Stomach (tissue), 8 donors: ENCODE measurements at regions not wholly inside any gene's neighbourhood (a gene's known extent, or its start where the extent isn't known, plus 50 kb on each side); places are given as distances from the start of the nearest gene placed in this dataset.
"Not testable (repeated sequence)": the region's sequence is repeated elsewhere in the genome, so short reads cannot be mapped to it uniquely, and the experiment has no call there.

Experiments used
- DNase-seq, 2 donors: peaks; one replicate each; pipeline versions ENCODE4 v3.0.0 to v3.0.0-alpha.2; 2013 to 2019
- H3K27ac ChIP-seq, 5 donors: fragments of 200-600 bp in 4 of 5; sonication (generic) in 4 of 5; one replicate each; pipeline ENCODE4 v1.5.1; 2013 to 2019; ENCODE audit warnings: mild to moderate bottlenecking in 1 of 5, moderate library complexity in 1 of 5
- H3K27me3 ChIP-seq, 3 donors: fragments of 200-600 bp; sonication (generic); one replicate each; pipeline ENCODE4 v1.5.1; 2017 to 2019; ENCODE audit warnings: mixed run types in 1 of 3
- H3K36me3 ChIP-seq, 4 donors: fragments of 200-600 bp; sonication (generic); 1 replicate in 3 of 4; 2 replicates in 1 of 4; pipeline ENCODE4 v1.5.1; 2016 to 2019
- H3K4me1 ChIP-seq, 4 donors: fragments of 200-600 bp; sonication (generic); one replicate each; pipeline ENCODE4 v1.5.1; 2016 to 2019
- H3K4me3 ChIP-seq, 4 donors: fragments of 200-600 bp; sonication (generic) in 3 of 4; one replicate each; pipeline ENCODE4 v1.5.1; 2016 to 2019; ENCODE audit warnings: mild to moderate bottlenecking in 1 of 4
- H3K9me3 ChIP-seq, 4 donors: fragments of 200-600 bp; sonication (generic); one replicate each; pipeline ENCODE4 v1.5.1; 2016 to 2019
- WGBS, 5 donors: extraction: QIAGEN DNeasy Blood & Tissue Kit in 3 of 5; methylation state at CpG; one replicate each; pipeline versions ENCODE4 v1.1.5 to v1.1.7; 2013 to 2018; 5-methylcytosine and 5-hydroxymethylcytosine counted together
- intact Hi-C: fragments of 100-400 bp; cut with DNase I; formaldehyde crosslinking; loops from one replicate; pipeline ENCODE4 v1.15.1; 2023; ENCODE audit warnings: low total_unique reads
- donor health status: healthy with polysubstance abuse.
- donor health status: Bipolar disorder and iron deficiency.
- donor health status: healthy.

DNA sequence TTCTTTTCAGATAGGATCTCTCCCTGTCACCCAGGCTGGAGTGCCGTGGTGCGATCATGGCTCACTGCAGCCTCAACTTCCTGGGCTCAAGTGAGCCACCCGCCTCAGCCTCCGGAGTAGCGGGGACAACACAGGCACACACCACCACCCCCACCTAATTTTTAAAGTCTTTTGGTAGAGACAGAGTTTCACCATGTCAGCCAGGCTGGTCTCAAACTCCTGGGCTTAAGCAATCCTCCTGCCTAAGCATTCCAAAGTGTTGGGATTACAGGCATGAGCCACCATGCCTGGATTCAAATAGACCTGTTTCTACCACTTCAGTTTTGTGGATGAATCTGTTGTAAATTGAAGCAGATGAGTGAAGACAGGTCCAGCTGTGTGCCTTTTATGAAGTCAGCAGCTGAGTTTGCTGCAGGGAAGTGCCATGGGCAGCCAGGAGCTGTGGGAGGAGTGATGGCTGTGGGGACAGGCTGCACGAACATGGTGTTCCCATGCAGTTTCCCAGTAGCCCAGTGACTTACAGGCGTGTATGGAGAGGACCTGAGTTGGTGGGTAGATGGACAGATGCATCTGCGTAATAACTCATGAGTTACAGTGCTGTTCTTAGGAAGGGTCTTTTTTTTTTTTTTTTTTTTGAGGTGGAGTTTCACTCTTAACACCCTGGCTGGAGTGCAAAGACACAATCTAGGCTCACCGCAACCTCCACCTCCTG, 4476.4 kb upstream of the OR11H1 start:
- H3K4me1 ChIP-seq, H3K27me3 ChIP-seq, intact Hi-C loops, H3K4me3 ChIP-seq, DNase-seq, H3K36me3 ChIP-seq, H3K27ac ChIP-seq: not testable (repeated sequence)
- peaks cover 33 to 84% (median 67%) of the 10 kb centered on the region in 4 donors for H3K9me3 ChIP-seq
- 55 to 70% (median 67%) methylated on average over 7 to 9 of the region's 9 CpGs for WGBS, 5 donors

DNA sequence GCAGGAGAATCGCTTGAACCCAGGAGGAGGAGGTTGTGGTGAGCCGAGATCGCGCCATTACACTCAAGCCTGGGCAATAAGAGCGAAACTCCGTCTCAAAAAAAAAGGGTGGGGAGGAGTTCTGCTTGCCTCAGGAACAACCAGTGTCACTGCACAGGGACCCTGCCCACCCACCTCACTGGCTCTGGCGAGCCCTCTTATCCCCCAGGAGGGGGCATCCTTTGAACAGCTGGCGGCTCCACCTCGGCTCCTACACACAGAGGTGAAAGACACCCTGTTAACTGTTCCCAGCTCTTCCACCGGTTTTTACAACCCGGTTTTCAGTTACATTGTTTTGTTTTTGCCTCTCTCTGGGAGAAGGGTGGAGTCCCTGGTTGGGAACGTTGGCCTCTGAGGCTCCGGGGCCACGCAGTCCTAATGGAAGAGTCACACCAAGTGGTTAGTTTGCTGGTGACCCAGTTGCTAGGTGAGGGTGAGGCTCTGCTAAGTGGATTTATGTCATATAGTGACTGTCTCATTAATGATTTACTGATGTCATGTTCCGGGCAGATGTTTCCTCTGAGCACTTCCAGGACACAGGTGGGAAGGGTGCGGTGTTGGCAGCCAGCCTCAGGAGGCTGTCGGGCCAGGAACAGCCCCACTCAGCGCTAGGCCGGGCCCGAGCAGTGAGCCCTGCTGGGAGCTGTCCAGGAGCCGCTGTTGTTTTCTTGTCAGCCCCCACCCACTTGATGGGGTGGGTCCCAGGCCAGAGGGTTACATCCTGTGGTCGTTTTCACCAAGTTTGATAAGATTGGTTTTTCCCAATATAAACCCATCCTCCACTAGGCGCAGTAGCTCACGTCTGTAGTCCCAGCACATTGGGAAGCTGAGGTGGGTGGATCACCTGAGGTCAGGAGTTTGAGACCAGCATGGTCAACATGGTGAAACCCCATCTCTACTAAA, 4474.3 kb upstream of the OR11H1 start:
- DNase-seq, H3K4me3 ChIP-seq, intact Hi-C loops, H3K36me3 ChIP-seq, H3K4me1 ChIP-seq, H3K27me3 ChIP-seq, H3K27ac ChIP-seq: not testable (repeated sequence)
- WGBS, 5 donors: 62 to 68% (median 64%) methylated on average over 24 of the region's 24 CpGs
- H3K9me3 ChIP-seq: peaks cover 42 to 88% (median 76%) of the 10 kb centered on the region in 4 donors

DNA sequence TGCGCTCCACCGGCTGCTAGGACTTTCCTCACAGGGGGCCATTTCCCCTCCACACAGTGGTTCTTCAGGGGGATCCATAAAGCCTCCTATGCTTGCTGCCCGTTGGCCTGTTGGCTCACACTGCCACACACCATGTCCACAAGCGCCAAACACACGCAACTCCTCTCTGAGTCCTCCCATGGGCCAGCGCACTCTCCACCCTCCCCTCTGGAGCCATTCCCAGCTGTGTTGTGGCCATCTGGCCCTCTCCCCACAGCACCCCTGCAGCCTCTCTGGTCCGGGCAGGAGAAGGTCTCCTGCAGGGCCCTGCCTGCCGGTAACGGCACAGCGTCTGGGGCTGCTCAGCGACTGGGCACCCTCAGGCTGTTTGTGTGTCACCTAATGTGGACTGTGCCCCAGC, 4473.3 kb upstream of the OR11H1 start:
- H3K27me3 ChIP-seq, H3K4me1 ChIP-seq, H3K4me3 ChIP-seq, intact Hi-C loops, H3K36me3 ChIP-seq, H3K27ac ChIP-seq, DNase-seq: not testable (repeated sequence)
- H3K9me3 ChIP-seq: peaks cover 37 to 85% (median 74%) of the 10 kb centered on the region in 4 donors
- 67 to 74% (median 70%) methylated on average over 11 of the region's 11 CpGs for WGBS, 5 donors

DNA sequence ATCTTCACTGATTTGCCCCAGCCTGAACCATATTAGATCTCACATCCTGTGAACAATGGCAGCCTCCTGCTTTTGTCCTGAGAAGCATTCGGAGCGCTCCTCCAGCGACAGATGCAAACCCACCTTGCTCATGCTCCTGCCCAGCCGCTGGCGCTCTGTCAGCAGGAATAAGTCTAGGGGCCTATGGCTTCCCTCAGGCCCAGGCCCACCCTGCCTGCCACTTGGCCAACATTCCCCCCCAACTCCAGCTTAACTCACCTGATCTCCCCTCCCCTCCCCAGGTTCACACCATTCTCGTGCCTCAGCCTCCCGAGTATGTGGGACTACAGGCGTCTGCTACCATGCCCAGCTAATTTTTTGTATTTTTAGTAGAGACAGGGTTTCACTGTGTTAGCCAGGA, 4472.8 kb upstream of the OR11H1 start:
- H3K36me3 ChIP-seq, intact Hi-C loops, H3K27me3 ChIP-seq, DNase-seq, H3K27ac ChIP-seq, H3K4me1 ChIP-seq, H3K4me3 ChIP-seq: not testable (repeated sequence)
- WGBS, 5 donors: 78 to 93% (median 80%) methylated on average over 8 of the region's 8 CpGs
- peaks cover 37 to 86% (median 74%) of the 10 kb centered on the region in 4 donors for H3K9me3 ChIP-seq

DNA sequence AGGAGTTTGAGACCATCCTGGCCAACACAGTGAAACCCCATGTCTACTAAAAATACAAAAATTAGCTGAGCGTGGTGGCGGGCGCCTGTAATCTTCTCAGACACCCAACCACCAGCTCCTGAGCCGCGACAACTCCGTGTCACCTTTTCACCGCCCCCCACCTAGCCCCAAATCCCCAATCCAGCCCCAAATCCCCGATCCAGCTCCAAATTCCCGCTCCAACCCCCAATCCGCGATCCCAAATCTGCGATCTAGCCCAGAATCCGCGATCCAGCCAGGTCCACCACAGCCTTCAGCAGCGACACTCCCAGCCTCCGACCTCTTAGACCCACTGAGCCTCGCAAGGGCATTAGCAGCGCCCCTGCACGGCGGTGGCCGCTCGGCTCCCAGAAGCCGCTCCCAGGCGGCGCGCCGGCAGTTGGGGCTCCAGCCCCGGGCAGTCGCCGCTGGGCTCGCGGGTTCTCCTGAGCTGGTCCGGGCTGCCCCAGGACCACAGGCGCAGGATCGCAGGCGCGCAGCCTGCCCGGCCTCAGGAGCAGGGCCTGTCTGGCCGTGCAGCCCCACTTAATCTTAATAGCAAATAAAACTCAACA, 4469.9 kb upstream of the OR11H1 start:
- H3K27ac ChIP-seq, H3K27me3 ChIP-seq, H3K36me3 ChIP-seq, intact Hi-C loops, H3K4me1 ChIP-seq, H3K4me3 ChIP-seq, DNase-seq: not testable (repeated sequence)
- peaks cover 33 to 84% (median 72%) of the 10 kb centered on the region in 4 donors for H3K9me3 ChIP-seq
- 77 to 82% (median 78%) methylated on average over 35 to 39 of the region's 39 CpGs for WGBS, 5 donors

DNA sequence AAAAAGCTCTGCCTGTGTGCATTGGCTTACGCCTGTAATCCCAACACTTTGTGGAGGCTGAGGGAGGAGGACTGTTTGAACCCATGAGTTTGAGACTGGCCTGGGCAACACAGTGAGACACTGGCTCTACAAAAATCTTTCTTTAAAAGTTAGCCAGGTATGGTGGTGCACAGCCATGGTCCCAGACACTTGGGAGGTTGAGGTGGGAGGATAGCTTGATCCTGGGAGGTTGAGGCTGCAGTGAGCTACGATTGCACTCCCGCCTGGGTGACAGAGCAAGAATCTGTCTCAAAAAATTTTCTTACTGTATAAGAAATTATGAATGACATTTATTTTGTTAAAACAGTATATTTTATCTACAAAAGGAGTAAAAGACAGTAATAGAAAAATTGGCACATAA, 4468.9 kb upstream of the OR11H1 start:
- DNase-seq: not testable (repeated sequence)

DNA sequence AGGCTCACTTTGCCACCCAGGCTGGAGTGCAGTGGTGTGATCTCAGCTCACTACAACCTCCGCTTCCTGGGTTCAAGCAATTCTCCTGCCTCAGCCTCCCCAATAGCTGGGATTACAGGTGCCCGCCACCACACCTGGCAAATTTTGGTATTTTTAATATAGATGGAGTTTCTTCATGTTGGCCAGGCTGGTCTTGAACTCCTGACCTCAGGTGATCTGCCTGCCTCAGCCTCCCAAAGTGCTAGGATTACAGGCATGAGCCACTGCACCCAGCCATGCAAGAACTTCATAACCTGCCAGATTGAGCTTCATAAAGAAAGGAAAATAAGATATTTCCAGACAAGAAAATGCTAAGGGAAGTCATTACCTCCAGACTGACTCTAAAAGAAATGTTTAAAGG, 4467.2 kb upstream of the OR11H1 start:
- H3K27ac ChIP-seq, H3K36me3 ChIP-seq, DNase-seq, intact Hi-C loops, H3K4me1 ChIP-seq, H3K4me3 ChIP-seq, H3K27me3 ChIP-seq: not testable (repeated sequence)
- 61 to 68% (median 65%) methylated on average over 2 of the region's 2 CpGs for WGBS, 5 donors
- peaks cover 22 to 73% (median 61%) of the 10 kb centered on the region in 4 donors for H3K9me3 ChIP-seq

More for the DNA sequence above, 4468.9 kb upstream of the OR11H1 start:
- H3K27me3 ChIP-seq, H3K4me3 ChIP-seq, H3K36me3 ChIP-seq, H3K27ac ChIP-seq, H3K4me1 ChIP-seq, intact Hi-C loops: not testable (repeated sequence)
- 72 to 88% (median 86%) methylated on average over 3 of the region's 3 CpGs for WGBS, 5 donors
- H3K9me3 ChIP-seq: peaks cover 24 to 81% (median 66%) of the 10 kb centered on the region in 4 donors

DNA sequence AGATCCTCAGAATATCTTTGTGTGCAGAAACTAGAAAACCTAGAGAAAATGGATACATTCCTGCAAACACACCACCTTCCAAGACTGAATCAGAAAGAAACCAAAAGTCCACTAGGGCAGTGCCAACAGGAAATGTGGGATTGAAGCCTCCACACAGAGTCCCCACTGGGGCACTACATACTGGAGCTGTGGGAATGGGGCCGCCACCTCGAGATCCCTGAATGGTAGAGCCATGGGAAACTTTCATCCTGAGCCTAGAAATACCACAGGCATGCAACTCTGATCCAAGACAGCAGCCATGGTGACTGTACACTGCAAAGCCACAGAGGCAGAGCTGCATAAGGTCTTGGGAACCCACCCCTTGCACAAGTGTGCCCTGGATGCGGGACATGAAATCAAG, 4465.5 kb upstream of the OR11H1 start:
- DNase-seq, H3K4me3 ChIP-seq, H3K27ac ChIP-seq, intact Hi-C loops, H3K27me3 ChIP-seq, H3K36me3 ChIP-seq, H3K4me1 ChIP-seq: not testable (repeated sequence)
- 32 to 55% (median 40%) methylated on average over 2 to 3 of the region's 3 CpGs for WGBS, 5 donors
- H3K9me3 ChIP-seq: peaks cover 20 to 73% (median 61%) of the 10 kb centered on the region in 4 donors

DNA sequence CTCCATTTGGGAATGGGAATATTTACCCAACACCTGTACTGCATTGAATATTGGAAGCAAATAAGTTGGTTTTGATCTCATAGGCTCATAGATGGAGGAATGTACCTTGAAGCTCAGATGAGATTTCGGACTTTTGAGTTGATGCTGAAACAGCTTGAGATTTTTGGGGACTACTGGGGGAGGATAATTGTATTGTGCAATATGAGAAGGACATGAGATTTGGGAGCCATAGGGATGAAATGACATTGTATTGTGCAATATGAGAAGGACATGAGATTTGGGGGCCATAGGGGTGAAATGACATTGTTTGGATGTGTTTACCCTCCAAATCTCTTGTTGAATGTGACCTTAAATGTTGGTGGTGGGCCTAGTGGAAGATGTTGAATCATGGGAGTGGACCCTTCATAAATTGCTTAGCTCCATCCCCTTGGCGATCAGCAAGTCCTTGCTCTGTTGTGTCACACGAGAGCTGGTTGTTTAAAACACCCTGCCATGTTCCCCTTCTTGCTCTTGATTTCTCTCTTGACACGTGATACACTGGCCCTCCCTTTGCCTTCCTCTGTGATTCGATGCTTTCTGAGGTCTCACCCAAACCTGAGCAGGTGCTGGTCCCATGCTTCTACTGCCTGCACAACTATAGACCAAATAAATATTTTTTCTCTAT, 4464.8 kb upstream of the OR11H1 start:
- peaks cover 22 to 73% (median 61%) of the 10 kb centered on the region in 4 donors for H3K9me3 ChIP-seq
- intact Hi-C loops, H3K27ac ChIP-seq, H3K4me1 ChIP-seq, DNase-seq, H3K27me3 ChIP-seq, H3K36me3 ChIP-seq, H3K4me3 ChIP-seq: not testable (repeated sequence)
- 36 to 43% (median 39%) methylated on average over 5 of the region's 5 CpGs for WGBS, 5 donors

DNA sequence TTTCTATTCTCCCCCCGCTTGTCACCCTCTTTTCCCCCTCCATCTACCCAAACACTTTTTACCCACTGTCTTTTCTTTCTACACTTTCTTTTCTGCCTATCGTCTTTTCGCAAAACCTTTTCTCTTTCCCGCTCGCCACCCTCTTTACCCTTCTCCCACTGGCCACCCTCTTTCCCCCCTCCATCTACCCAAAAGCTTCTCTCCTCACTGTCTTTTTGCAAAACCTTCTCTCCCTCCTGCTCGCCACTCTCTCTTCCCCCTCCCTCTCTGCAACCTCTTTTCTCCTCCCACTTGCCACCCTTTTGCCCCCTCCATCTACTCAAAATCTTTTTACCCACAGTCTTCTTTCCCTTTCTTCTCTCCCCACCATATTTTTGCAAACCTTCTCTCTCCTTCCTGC, 4462.8 kb upstream of the OR11H1 start:
- intact Hi-C loops, H3K4me3 ChIP-seq, H3K36me3 ChIP-seq, H3K27me3 ChIP-seq, H3K4me1 ChIP-seq, H3K27ac ChIP-seq, DNase-seq: not testable (repeated sequence)
- peaks cover 22 to 64% (median 58%) of the 10 kb centered on the region in 4 donors for H3K9me3 ChIP-seq
- 69 to 78% (median 74%) methylated on average over 6 of the region's 6 CpGs for WGBS, 5 donors

DNA sequence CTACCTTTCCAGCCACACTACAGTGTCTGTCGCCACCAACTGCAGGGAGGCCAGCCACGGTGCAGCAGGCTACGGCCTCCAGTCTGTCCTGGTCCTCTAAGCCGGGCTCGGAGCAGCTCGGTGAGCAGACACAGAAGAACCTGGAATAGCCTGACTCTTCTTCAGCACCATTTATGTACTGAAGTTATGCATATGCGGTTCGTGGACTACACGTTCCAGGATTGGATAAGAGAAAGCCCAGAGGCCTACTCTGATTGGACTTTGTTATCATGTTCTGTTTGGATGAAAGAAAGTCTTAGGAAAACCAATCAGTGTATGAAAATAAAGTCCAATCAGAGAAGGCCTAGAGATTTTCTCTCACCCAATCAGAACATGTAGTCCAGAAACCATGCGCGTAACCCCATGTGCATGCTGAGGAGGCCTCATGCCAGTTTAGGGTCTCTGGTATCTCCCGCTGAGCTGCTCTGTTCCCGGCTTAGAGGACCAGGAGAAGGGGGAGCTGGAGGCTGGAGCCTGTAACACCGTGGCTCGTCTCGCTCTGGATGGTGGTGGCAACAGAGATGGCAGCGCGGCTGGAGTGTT, 4462.0 kb upstream of the OR11H1 start:
- H3K4me1 ChIP-seq, H3K27me3 ChIP-seq, H3K27ac ChIP-seq, intact Hi-C loops, H3K36me3 ChIP-seq, H3K4me3 ChIP-seq, DNase-seq: not testable (repeated sequence)
- 73 to 80% (median 78%) methylated on average over 18 of the region's 18 CpGs for WGBS, 5 donors
- peaks cover 22 to 56% (median 51%) of the 10 kb centered on the region in 4 donors for H3K9me3 ChIP-seq
